GM18861 (cell line): ENCODE measurements at regions not wholly inside any gene's neighbourhood (a gene's known extent, or its start where the extent isn't known, plus 50 kb on each side); places are given as distances from the start of the nearest gene placed in this dataset.
"Not testable (repeated sequence)": the region's sequence is repeated elsewhere in the genome, so short reads cannot be mapped to it uniquely, and the experiment has no call there.

Source experiments
- ATAC-seq: cut with Tn5 transposase; IDR thresholded peaks from one replicate; pipeline ENCODE4 v1.9.1; 2021; ENCODE audit not compliant: unreplicated experiment

GRCh38 chr13:90787007-90787406 is 560.5 kb upstream of the MIR17HG start:
- no peak for ATAC-seq

GRCh38 chr13:90792335-90792734 is 555.2 kb upstream of the MIR17HG start:
- ATAC-seq, result no peak

GRCh38 chr13:90793261-90793820 is 554.1 kb upstream of the MIR17HG start:
- ATAC-seq, result no peak

- ATAC-seq, result no peak
Measured at GRCh38 chr13:90796474-90796873, 551.0 kb upstream of the MIR17HG start.

- no peak for ATAC-seq
Measured at GRCh38 chr13:90797335-90797734, 550.2 kb upstream of the MIR17HG start.

GRCh38 chr13:90798381-90798780 is 549.1 kb upstream of the MIR17HG start:
- no peak for ATAC-seq

GRCh38 chr13:90800082-90800746 is 547.3 kb upstream of the MIR17HG start:
- ATAC-seq, result no peak

- ATAC-seq, result no peak
Measured at GRCh38 chr13:90801621-90802020, 545.9 kb upstream of the MIR17HG start.

- ATAC-seq, result no peak
Measured at GRCh38 chr13:90803210-90803609, 544.3 kb upstream of the MIR17HG start.

GRCh38 chr13:90806016-90806615 is 541.4 kb upstream of the MIR17HG start:
- ATAC-seq, result no peak

GRCh38 chr13:90806892-90807291 is 540.6 kb upstream of the MIR17HG start:
- ATAC-seq, result no peak

GRCh38 chr13:90808838-90809237 is 538.6 kb upstream of the MIR17HG start:
- no peak for ATAC-seq

- ATAC-seq, result no peak
Measured at GRCh38 chr13:90824032-90824431, 523.5 kb upstream of the MIR17HG start.

GRCh38 chr13:90826688-90827087 is 520.8 kb upstream of the MIR17HG start:
- ATAC-seq, result no peak

GRCh38 chr13:90830782-90831181 is 516.7 kb upstream of the MIR17HG start:
- no peak for ATAC-seq

- ATAC-seq, result no peak
Measured at GRCh38 chr13:90833951-90834350, 513.5 kb upstream of the MIR17HG start.

- no peak for ATAC-seq
Measured at GRCh38 chr13:90834700-90835099, 512.8 kb upstream of the MIR17HG start.

GRCh38 chr13:90835826-90836225 is 511.7 kb upstream of the MIR17HG start:
- no peak for ATAC-seq

- no peak for ATAC-seq
Measured at GRCh38 chr13:90838317-90838960, 509.0 kb upstream of the MIR17HG start.

- ATAC-seq, result no peak
Measured at GRCh38 chr13:90839061-90839460, 508.4 kb upstream of the MIR17HG start.

- ATAC-seq, result no peak
Measured at GRCh38 chr13:90846936-90847335, 500.6 kb upstream of the MIR17HG start.

- ATAC-seq, result not testable (repeated sequence)
Measured at GRCh38 chr13:90853666-90854065, 493.8 kb upstream of the MIR17HG start.
